Omental fat pad (tissue), 3 donors: ENCODE measurements at regions not wholly inside any gene's neighbourhood (a gene's known extent, or its start where the extent isn't known, plus 50 kb on each side); places are given as distances from the start of the nearest gene placed in this dataset.

Experiments
- ATAC-seq: fragments of 150-250 bp; one replicate; pipeline ENCODE4 v1.9.1; 2016; ENCODE audit warnings: mild to moderate bottlenecking, moderate library complexity; ENCODE audit not compliant: low FRiP score
- DNase-seq: peaks from one replicate; pipeline ENCODE4 v3.0.0-alpha.2; 2019; ENCODE audit warnings: low spot score
- CTCF ChIP-seq, 3 donors: fragments of 450-650 bp; IDR thresholded peaks; one replicate each; pipeline ENCODE4 v1.5.1; 2016 to 2017; ENCODE audit warnings: antibody characterized with exemption in 3 of 3, mild to moderate bottlenecking in 3 of 3, moderate library complexity in 2 of 3

- ATAC-seq (no peak), DNase-seq (no peak)
- TF ChIP-seq CTCF (IDR thresholded peaks at IDR 0.05) = no peak
Measured at GRCh38 chr10:88212069-88212468, 348.6 kb downstream of the PTEN start.

- DNase-seq = no peak
- ATAC-seq = no peak
- no peak for TF ChIP-seq CTCF (IDR thresholded peaks at IDR 0.05)
Measured at GRCh38 chr10:88213065-88213605, 349.7 kb downstream of the PTEN start.

- ATAC-seq (no peak), DNase-seq (no peak)
- TF ChIP-seq CTCF (IDR thresholded peaks at IDR 0.05) = no peak
Measured at GRCh38 chr10:88216976-88217375, 353.6 kb downstream of the PTEN start.

- no peak for TF ChIP-seq CTCF (IDR thresholded peaks at IDR 0.05)
- no peak for DNase-seq
- ATAC-seq = no peak
Measured at GRCh38 chr10:88218362-88218761, 354.9 kb downstream of the PTEN start.

GRCh38 chr10:88219753-88220152 is 356.3 kb downstream of the PTEN start:
- DNase-seq = no peak
- no peak for TF ChIP-seq CTCF (IDR thresholded peaks at IDR 0.05)
- ATAC-seq = no peak

GRCh38 chr10:88221010-88221973 is 357.9 kb downstream of the PTEN start:
- TF ChIP-seq CTCF (IDR thresholded peaks at IDR 0.05) = no peak
- DNase-seq (no peak), ATAC-seq (no peak)

GRCh38 chr10:88222881-88223280 is 359.5 kb downstream of the PTEN start:
- no peak for DNase-seq
- no peak for TF ChIP-seq CTCF (IDR thresholded peaks at IDR 0.05)
- ATAC-seq = no peak
